SKM-1 treated with dmso at 0.1 percent for 144 hours (cell line): ENCODE measurements at regions not wholly inside any gene's neighbourhood (a gene's known extent, or its start where the extent isn't known, plus 50 kb on each side); places are given as distances from the start of the nearest gene placed in this dataset.
"Not testable (repeated sequence)": the region's sequence is repeated elsewhere in the genome, so short reads cannot be mapped to it uniquely, and the experiment has no call there.

ENCODE experiments used
- DNase-seq: peaks from one replicate; lab custom pipeline; 2025; ENCODE audit not compliant: unreplicated experiment; lab: John Stamatoyannopoulos, UW

- no peak for DNase-seq
Measured at GRCh38 chr14:28157887-28158791, 608.4 kb upstream of the FOXG1 start.

GRCh38 chr14:28161040-28161439, 605.5 kb upstream of the FOXG1 start:
- DNase-seq = no peak

GRCh38 chr14:28163233-28163632, 603.4 kb upstream of the FOXG1 start:
- DNase-seq = no peak

- no peak for DNase-seq
Measured at GRCh38 chr14:28163897-28164296, 602.7 kb upstream of the FOXG1 start.

GRCh38 chr14:28187902-28188830, 578.4 kb upstream of the FOXG1 start:
- DNase-seq = not testable (repeated sequence)

GRCh38 chr14:28196878-28197277, 569.7 kb upstream of the FOXG1 start:
- DNase-seq = no peak

GRCh38 chr14:28220391-28220790, 546.2 kb upstream of the FOXG1 start:
- DNase-seq = no peak

- DNase-seq = no peak
Measured at GRCh38 chr14:28240909-28241308, 525.7 kb upstream of the FOXG1 start.

- no peak for DNase-seq
Measured at GRCh38 chr14:28242895-28243294, 523.7 kb upstream of the FOXG1 start.

- DNase-seq = no peak
Measured at GRCh38 chr14:28243600-28243999, 523.0 kb upstream of the FOXG1 start.

- DNase-seq = no peak
Measured at GRCh38 chr14:28245216-28245615, 521.4 kb upstream of the FOXG1 start.

- DNase-seq = no peak
Measured at GRCh38 chr14:28247491-28247890, 519.1 kb upstream of the FOXG1 start.

- not testable (repeated sequence) for DNase-seq
Measured at GRCh38 chr14:28252124-28252523, 514.5 kb upstream of the FOXG1 start.

GRCh38 chr14:28254768-28255167, 511.8 kb upstream of the FOXG1 start:
- no peak for DNase-seq

- DNase-seq = no peak
Measured at GRCh38 chr14:28264306-28264705, 502.3 kb upstream of the FOXG1 start.

GRCh38 chr14:28272270-28272669, 494.3 kb upstream of the FOXG1 start:
- no peak for DNase-seq

GRCh38 chr14:28280530-28280929, 486.1 kb upstream of the FOXG1 start:
- DNase-seq = no peak

GRCh38 chr14:28280997-28281598, 485.5 kb upstream of the FOXG1 start:
- no peak for DNase-seq

GRCh38 chr14:28284546-28285300, 481.9 kb upstream of the FOXG1 start:
- no peak for DNase-seq

GRCh38 chr14:28294834-28295440, 471.6 kb upstream of the FOXG1 start:
- DNase-seq = peak; percentile 36
